ENCODE measurements at regions not wholly inside any gene's neighbourhood (a gene's known extent, or its start where the extent isn't known, plus 50 kb on each side); places are given as distances from the start of the nearest gene placed in this dataset.
"Not testable (repeated sequence)": the region's sequence is repeated elsewhere in the genome, so short reads cannot be mapped to it uniquely, and the experiment has no call there.

- no peak for DNase-seq
- no peaks in the 10 kb centered on the region for H3K4me1 ChIP-seq
- intact Hi-C loops (cut with DNase I; ENCODE audit: low total_unique reads) = no loop called here
- 89% methylated on average over 4 of the region's 4 CpGs; no CpG with 5 or more reads in 1 of the 2 donors for WGBS, 2 donors (ENCODE audit: low coverage in 1 of 2)
- no peaks in the 10 kb centered on the region for H3K36me3 ChIP-seq
- no peak overlapping the region for H3K27ac ChIP-seq
- in situ Hi-C loops (cut with MboI; ENCODE audit: low pct_ligation_motif_present in 1 of 4, low pct_unique_long_range_greater_than_20kb in 1 of 4, low sequenced_read_pairs in 3 of 4) = no loop called here
- H3K27me3 ChIP-seq = no peaks in the 10 kb centered on the region
- no peaks in the 10 kb centered on the region for H3K9me3 ChIP-seq
- TF ChIP-seq CTCF (IDR thresholded peaks at IDR 0.05) = no peak
- H3K4me3 ChIP-seq = no peak overlapping the region
Measured at GRCh38 chr18:26624443-26624842, 76.1 kb upstream of the KCTD1 start.

DNA sequence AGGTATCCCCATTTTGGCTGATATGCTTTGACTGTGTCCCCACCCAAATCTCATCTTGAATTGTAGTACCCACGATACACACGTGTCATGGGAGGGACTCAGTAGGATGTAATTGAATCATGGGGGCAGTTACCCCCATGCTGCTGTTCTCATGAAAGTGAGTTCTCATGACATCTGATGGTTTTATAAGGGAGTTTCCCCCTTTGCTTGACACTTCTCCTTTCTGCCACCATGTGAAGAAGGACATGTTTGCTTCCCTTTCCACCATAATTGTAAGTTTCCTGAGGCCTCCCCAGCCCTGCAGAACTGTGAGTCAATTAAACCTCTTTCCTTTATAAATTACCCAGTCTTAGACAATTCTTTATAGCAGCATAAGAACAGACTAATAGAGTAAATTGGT, 75.0 kb upstream of the KCTD1 start:
- H3K36me3 ChIP-seq; in situ Hi-C loops (cut with MboI; ENCODE audit: low pct_ligation_motif_present in 1 of 4, low pct_unique_long_range_greater_than_20kb in 1 of 4, low sequenced_read_pairs in 3 of 4); H3K27me3 ChIP-seq; DNase-seq; H3K9me3 ChIP-seq; intact Hi-C loops (cut with DNase I; ENCODE audit: low total_unique reads); H3K27ac ChIP-seq; H3K4me3 ChIP-seq; H3K4me1 ChIP-seq: not testable (repeated sequence)
- WGBS, 2 donors (ENCODE audit: low coverage in 1 of 2) = 95 to 100% methylated on average over 2 of the region's 2 CpGs

DNA sequence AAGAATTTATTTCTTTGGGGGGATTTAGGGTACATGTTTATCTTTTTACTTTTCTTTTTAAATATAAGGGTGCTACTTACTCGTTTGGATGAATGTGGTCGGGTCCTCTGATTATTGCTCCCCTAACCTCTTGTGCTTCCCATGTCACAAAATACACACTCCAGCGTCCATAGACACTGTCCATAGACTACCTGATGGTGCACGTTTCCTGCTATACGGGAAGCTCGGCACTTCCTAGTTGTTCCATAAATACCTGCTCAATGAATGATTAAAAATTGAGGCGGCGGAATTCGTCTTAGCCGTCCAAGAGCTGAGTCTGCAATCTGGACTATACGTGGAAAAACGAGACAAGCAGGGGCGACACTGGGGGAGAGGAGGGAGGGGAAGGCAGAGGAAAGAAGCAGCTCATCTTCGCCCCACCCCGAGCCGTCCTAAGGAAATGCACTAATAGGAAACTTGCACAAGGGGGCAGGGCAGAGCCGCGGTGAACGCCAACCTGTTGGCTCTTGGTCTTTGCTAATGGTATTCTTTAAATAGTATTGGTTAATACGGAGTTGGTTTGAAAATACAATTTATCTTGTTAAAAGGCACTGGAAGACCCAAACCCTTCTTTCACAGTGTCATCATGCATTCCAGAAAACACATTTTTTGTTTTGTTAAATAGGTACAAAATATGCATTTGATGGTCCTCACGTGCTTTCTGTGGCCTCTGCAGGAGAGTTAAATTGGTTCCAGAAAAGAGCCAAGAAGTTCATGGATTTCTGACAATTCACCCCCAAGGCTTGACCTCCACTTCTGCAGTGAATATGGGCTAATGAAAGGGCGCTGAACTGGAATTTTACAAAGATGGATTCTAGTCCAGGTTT, 73.0 kb upstream of the KCTD1 start:
- no peak for TF ChIP-seq EP300 (IDR thresholded peaks at IDR 0.05; ENCODE audit: low read depth)
- peak; percentile 53 to 68 (median 58) for TF ChIP-seq CTCF (IDR thresholded peaks at IDR 0.05)
- no peak for TF ChIP-seq POLR2A (IDR thresholded peaks at IDR 0.05)
- no peak for TF ChIP-seq POLR2AphosphoS5 (IDR thresholded peaks at IDR 0.05)
- no peaks in the 10 kb centered on the region for H3K9me3 ChIP-seq
- peak overlapping the region in 1 of 4 donors; percentile 21 for H3K4me3 ChIP-seq
- no peak overlapping the region for H3K27ac ChIP-seq
- intact Hi-C loops (cut with DNase I; ENCODE audit: low total_unique reads) (no loop called here), in situ Hi-C loops (cut with MboI; ENCODE audit: low pct_ligation_motif_present in 1 of 4, low pct_unique_long_range_greater_than_20kb in 1 of 4, low sequenced_read_pairs in 3 of 4) (no loop called here)
- 33 to 51% methylated on average over 9 to 22 of the region's 22 CpGs for WGBS, 2 donors (ENCODE audit: low coverage in 1 of 2)
- DNase-seq = peak; percentile 45
- no peaks in the 10 kb centered on the region for H3K36me3 ChIP-seq
- no peaks in the 10 kb centered on the region for H3K4me1 ChIP-seq
- no peaks in the 10 kb centered on the region for H3K27me3 ChIP-seq

GRCh38 chr18:26619350-26619749, 71.0 kb upstream of the KCTD1 start:
- no peaks in the 10 kb centered on the region for H3K9me3 ChIP-seq
- H3K27me3 ChIP-seq = no peaks in the 10 kb centered on the region
- WGBS, 2 donors (ENCODE audit: low coverage in 1 of 2) = 86 to 87% methylated on average over 1 to 6 of the region's 6 CpGs
- no peaks in the 10 kb centered on the region for H3K36me3 ChIP-seq
- no peak for DNase-seq
- no peak overlapping the region for H3K27ac ChIP-seq
- no peaks in the 10 kb centered on the region for H3K4me1 ChIP-seq
- in situ Hi-C loops (cut with MboI; ENCODE audit: low pct_ligation_motif_present in 1 of 4, low pct_unique_long_range_greater_than_20kb in 1 of 4, low sequenced_read_pairs in 3 of 4) (no loop called here), intact Hi-C loops (cut with DNase I; ENCODE audit: low total_unique reads) (no loop called here)
- H3K4me3 ChIP-seq = no peak overlapping the region
- TF ChIP-seq EP300 (IDR thresholded peaks at IDR 0.05; ENCODE audit: low read depth) (no peak), POLR2A (IDR thresholded peaks at IDR 0.05) (no peak), POLR2AphosphoS5 (IDR thresholded peaks at IDR 0.05) (no peak), CTCF (IDR thresholded peaks at IDR 0.05) (no peak)

GRCh38 chr18:26618135-26618534, 69.8 kb upstream of the KCTD1 start:
- DNase-seq = no peak
- intact Hi-C loops (cut with DNase I; ENCODE audit: low total_unique reads) = no loop called here
- H3K9me3 ChIP-seq = no peaks in the 10 kb centered on the region
- no peaks in the 10 kb centered on the region for H3K36me3 ChIP-seq
- WGBS, 2 donors (ENCODE audit: low coverage in 1 of 2) = 80 to 90% methylated on average over 1 to 2 of the region's 2 CpGs
- no peak overlapping the region for H3K4me3 ChIP-seq
- no peaks in the 10 kb centered on the region for H3K4me1 ChIP-seq
- in situ Hi-C loops (cut with MboI; ENCODE audit: low pct_ligation_motif_present in 1 of 4, low pct_unique_long_range_greater_than_20kb in 1 of 4, low sequenced_read_pairs in 3 of 4) = no loop called here
- no peak overlapping the region for H3K27ac ChIP-seq
- TF ChIP-seq CTCF (IDR thresholded peaks at IDR 0.05) = no peak
- no peak for TF ChIP-seq POLR2A (IDR thresholded peaks at IDR 0.05)
- no peak for TF ChIP-seq POLR2AphosphoS5 (IDR thresholded peaks at IDR 0.05)
- no peak for TF ChIP-seq EP300 (IDR thresholded peaks at IDR 0.05; ENCODE audit: low read depth)
- H3K27me3 ChIP-seq = no peaks in the 10 kb centered on the region
